ENCODE measurements at regions not wholly inside any gene's neighbourhood (a gene's known extent, or its start where the extent isn't known, plus 50 kb on each side); places are given as distances from the start of the nearest gene placed in this dataset.

DNA sequence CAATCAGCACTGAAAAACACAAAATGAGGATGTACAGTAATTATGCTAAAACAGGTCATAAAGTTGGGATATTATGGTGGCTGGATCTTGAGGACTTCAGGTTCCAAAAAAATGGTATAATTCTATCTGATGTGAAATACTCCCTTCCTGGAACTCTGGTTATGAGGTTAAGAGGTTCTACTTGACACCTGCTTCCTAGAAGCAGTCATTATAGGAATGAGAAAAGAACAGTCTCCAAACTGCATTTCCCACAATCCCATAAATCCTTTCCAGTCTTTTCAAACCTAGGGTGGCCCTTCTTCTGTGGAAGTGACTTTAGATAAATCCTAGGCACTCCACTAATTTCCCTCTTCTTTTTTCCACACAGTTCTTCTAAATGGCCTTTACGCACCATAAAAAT lies 63.7 kb upstream of the OR10AD1 start (continued):
- TF ChIP-seq, protein P1, sequence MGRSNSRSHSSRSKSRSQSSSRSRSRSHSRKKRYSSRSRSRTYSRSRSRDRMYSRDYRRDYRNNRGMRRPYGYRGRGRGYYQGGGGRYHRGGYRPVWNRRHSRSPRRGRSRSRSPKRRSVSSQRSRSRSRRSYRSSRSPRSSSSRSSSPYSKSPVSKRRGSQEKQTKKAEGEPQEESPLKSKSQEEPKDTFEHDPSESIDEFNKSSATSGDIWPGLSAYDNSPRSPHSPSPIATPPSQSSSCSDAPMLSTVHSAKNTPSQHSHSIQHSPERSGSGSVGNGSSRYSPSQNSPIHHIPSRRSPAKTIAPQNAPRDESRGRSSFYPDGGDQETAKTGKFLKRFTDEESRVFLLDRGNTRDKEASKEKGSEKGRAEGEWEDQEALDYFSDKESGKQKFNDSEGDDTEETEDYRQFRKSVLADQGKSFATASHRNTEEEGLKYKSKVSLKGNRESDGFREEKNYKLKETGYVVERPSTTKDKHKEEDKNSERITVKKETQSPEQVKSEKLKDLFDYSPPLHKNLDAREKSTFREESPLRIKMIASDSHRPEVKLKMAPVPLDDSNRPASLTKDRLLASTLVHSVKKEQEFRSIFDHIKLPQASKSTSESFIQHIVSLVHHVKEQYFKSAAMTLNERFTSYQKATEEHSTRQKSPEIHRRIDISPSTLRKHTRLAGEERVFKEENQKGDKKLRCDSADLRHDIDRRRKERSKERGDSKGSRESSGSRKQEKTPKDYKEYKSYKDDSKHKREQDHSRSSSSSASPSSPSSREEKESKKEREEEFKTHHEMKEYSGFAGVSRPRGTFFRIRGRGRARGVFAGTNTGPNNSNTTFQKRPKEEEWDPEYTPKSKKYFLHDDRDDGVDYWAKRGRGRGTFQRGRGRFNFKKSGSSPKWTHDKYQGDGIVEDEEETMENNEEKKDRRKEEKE (IDR thresholded peaks at IDR 0.05), result no peak
- TF ChIP-seq NRF1 (conservative IDR thresholded peaks at IDR 0.05; ENCODE audit: low read depth, low read length) (no peak), NBN (IDR thresholded peaks at IDR 0.05) (no peak), CREB1 (IDR thresholded peaks at IDR 0.05; ENCODE audit: low read depth) (no peak), MEF2B (IDR thresholded peaks at IDR 0.05; ENCODE audit: partially characterized antibody, poor library complexity, severe bottlenecking) (no peak), CREM (IDR thresholded peaks at IDR 0.05; ENCODE audit: low read depth) (no peak), FOS (IDR thresholded peaks at IDR 0.05; ENCODE audit: borderline replicate concordance, extremely low read depth, insufficient read length) (no peak), RBBP5 (conservative IDR thresholded peaks at IDR 0.05) (no peak), TCF3 (IDR thresholded peaks at IDR 0.05; ENCODE audit: borderline replicate concordance, insufficient read depth, low read depth, low read length) (no peak), BRCA1 (IDR thresholded peaks at IDR 0.05; ENCODE audit: low read depth, low read length) (no peak), ATF7 (IDR thresholded peaks at IDR 0.05; ENCODE audit: low read depth) (no peak)
- TF ChIP-seq, protein P2, sequence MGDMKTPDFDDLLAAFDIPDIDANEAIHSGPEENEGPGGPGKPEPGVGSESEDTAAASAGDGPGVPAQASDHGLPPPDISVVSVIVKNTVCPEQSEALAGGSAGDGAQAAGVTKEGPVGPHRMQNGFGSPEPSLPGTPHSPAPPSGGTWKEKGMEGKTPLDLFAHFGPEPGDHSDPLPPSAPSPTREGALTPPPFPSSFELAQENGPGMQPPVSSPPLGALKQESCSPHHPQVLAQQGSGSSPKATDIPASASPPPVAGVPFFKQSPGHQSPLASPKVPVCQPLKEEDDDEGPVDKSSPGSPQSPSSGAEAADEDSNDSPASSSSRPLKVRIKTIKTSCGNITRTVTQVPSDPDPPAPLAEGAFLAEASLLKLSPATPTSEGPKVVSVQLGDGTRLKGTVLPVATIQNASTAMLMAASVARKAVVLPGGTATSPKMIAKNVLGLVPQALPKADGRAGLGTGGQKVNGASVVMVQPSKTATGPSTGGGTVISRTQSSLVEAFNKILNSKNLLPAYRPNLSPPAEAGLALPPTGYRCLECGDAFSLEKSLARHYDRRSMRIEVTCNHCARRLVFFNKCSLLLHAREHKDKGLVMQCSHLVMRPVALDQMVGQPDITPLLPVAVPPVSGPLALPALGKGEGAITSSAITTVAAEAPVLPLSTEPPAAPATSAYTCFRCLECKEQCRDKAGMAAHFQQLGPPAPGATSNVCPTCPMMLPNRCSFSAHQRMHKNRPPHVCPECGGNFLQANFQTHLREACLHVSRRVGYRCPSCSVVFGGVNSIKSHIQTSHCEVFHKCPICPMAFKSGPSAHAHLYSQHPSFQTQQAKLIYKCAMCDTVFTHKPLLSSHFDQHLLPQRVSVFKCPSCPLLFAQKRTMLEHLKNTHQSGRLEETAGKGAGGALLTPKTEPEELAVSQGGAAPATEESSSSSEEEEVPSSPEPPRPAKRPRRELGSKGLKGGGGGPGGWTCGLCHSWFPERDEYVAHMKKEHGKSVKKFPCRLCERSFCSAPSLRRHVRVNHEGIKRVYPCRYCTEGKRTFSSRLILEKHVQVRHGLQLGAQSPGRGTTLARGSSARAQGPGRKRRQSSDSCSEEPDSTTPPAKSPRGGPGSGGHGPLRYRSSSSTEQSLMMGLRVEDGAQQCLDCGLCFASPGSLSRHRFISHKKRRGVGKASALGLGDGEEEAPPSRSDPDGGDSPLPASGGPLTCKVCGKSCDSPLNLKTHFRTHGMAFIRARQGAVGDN (IDR thresholded peaks at IDR 0.05), result no peak
- TF ChIP-seq, protein P3, sequence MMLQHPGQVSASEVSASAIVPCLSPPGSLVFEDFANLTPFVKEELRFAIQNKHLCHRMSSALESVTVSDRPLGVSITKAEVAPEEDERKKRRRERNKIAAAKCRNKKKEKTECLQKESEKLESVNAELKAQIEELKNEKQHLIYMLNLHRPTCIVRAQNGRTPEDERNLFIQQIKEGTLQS (IDR thresholded peaks at IDR 0.05; ENCODE audit: borderline replicate concordance, extremely low read depth, low read depth, low read length), result no peak
- TF ChIP-seq, protein P4, sequence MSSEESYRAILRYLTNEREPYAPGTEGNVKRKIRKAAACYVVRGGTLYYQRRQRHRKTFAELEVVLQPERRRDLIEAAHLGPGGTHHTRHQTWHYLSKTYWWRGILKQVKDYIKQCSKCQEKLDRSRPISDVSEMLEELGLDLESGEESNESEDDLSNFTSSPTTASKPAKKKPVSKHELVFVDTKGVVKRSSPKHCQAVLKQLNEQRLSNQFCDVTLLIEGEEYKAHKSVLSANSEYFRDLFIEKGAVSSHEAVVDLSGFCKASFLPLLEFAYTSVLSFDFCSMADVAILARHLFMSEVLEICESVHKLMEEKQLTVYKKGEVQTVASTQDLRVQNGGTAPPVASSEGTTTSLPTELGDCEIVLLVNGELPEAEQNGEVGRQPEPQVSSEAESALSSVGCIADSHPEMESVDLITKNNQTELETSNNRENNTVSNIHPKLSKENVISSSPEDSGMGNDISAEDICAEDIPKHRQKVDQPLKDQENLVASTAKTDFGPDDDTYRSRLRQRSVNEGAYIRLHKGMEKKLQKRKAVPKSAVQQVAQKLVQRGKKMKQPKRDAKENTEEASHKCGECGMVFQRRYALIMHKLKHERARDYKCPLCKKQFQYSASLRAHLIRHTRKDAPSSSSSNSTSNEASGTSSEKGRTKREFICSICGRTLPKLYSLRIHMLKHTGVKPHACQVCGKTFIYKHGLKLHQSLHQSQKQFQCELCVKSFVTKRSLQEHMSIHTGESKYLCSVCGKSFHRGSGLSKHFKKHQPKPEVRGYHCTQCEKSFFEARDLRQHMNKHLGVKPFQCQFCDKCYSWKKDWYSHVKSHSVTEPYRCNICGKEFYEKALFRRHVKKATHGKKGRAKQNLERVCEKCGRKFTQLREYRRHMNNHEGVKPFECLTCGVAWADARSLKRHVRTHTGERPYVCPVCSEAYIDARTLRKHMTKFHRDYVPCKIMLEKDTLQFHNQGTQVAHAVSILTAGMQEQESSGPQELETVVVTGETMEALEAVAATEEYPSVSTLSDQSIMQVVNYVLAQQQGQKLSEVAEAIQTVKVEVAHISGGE (CRISPR knock-in tag; IDR thresholded peaks at IDR 0.05), result no peak
- TF ChIP-seq, protein P5, sequence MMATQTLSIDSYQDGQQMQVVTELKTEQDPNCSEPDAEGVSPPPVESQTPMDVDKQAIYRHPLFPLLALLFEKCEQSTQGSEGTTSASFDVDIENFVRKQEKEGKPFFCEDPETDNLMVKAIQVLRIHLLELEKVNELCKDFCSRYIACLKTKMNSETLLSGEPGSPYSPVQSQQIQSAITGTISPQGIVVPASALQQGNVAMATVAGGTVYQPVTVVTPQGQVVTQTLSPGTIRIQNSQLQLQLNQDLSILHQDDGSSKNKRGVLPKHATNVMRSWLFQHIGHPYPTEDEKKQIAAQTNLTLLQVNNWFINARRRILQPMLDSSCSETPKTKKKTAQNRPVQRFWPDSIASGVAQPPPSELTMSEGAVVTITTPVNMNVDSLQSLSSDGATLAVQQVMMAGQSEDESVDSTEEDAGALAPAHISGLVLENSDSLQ (IDR thresholded peaks at IDR 0.05), result no peak

Measured in GM12878 (cell line).